Tibial artery (tissue), 4 donors: ENCODE measurements at regions not wholly inside any gene's neighbourhood (a gene's known extent, or its start where the extent isn't known, plus 50 kb on each side); places are given as distances from the start of the nearest gene placed in this dataset.

ENCODE experiments used
- DNase-seq, 2 donors: peaks; one replicate each; pipeline ENCODE4 v3.0.0-alpha.2; 2019
- H3K27ac ChIP-seq, 2 donors: fragments of 200-600 bp; sonication (generic) in 1 of 2; 1 replicate in 1 of 2; 2 replicates in 1 of 2; pipeline ENCODE4 v1.5.1; 2018 to 2019; ENCODE audit warnings: mild to moderate bottlenecking in 1 of 2
- H3K27me3 ChIP-seq, 2 donors: fragments of 200-600 bp; sonication (generic) in 1 of 2; one replicate each; pipeline versions ENCODE4 v1.5.1 to v1.6.0; 2016 to 2019
- H3K36me3 ChIP-seq, 3 donors: fragments of 200-600 bp; sonication (generic) in 2 of 3; one replicate each; pipeline ENCODE4 v1.5.1; 2016 to 2019; ENCODE audit warnings: mild to moderate bottlenecking in 2 of 3
- H3K4me1 ChIP-seq, 4 donors: fragments of 200-600 bp; sonication (generic) in 2 of 4; 1 replicate in 3 of 4; 2 replicates in 1 of 4; pipeline ENCODE4 v1.5.1; 2016 to 2019
- H3K4me3 ChIP-seq, 2 donors: fragments of 200-600 bp; sonication (generic) in 1 of 2; 1 replicate in 1 of 2; 2 replicates in 1 of 2; pipeline ENCODE4 v1.5.1; 2018 to 2019; ENCODE audit warnings: mild to moderate bottlenecking in 2 of 2
- H3K9me3 ChIP-seq, 3 donors: fragments of 200-600 bp; sonication (generic) in 1 of 3; one replicate each; pipeline ENCODE4 v1.5.1; 2016 to 2019
- CTCF ChIP-seq, 2 experiments: fragments of 200-600 bp in 1 of 2; fragments of 450-650 bp in 1 of 2; IDR thresholded peaks; one replicate each; pipeline ENCODE4 v1.5.1; 2017 to 2019; ENCODE audit warnings: antibody characterized with exemption in 2 of 2, mild to moderate bottlenecking in 1 of 2, moderate library complexity in 1 of 2
- intact Hi-C: fragments of 100-400 bp; cut with DNase I; formaldehyde crosslinking; loops from one replicate; pipeline ENCODE4 v1.15.0; 2023; ENCODE audit warnings: low total_unique reads

- Histone ChIP-seq H3K4me3 (no peak overlapping the region), H3K27ac (no peak overlapping the region), H3K36me3 (no peaks in the 10 kb centered on the region), H3K27me3 (no peaks in the 10 kb centered on the region), H3K4me1 (peaks cover 0 to 43% (median 18%) of the 10 kb centered on the region in 4 donors), H3K9me3 (no peaks in the 10 kb centered on the region)
- intact Hi-C loops = no loop called here
- TF ChIP-seq CTCF (IDR thresholded peaks at IDR 0.05) = no peak
- no peak for DNase-seq
Observed at GRCh38 chr7:46288010-46288409, 366.9 kb upstream of the IGFBP3 start.

- peaks cover 0 to 32% (median 10%) of the 10 kb centered on the region in 4 donors for H3K4me1 ChIP-seq
- H3K4me3 ChIP-seq = no peak overlapping the region
- intact Hi-C loops = no loop called here
- DNase-seq = no peak
- H3K27ac ChIP-seq = no peak overlapping the region
- H3K27me3 ChIP-seq = no peaks in the 10 kb centered on the region
- TF ChIP-seq CTCF (IDR thresholded peaks at IDR 0.05) = no peak
- no peaks in the 10 kb centered on the region for H3K36me3 ChIP-seq
- H3K9me3 ChIP-seq = no peaks in the 10 kb centered on the region
Observed at GRCh38 chr7:46286957-46287356, 365.9 kb upstream of the IGFBP3 start.

- Histone ChIP-seq H3K4me1 (peaks cover 0 to 27% (median 9%) of the 10 kb centered on the region in 4 donors), H3K9me3 (no peaks in the 10 kb centered on the region), H3K36me3 (no peaks in the 10 kb centered on the region), H3K27me3 (no peaks in the 10 kb centered on the region), H3K27ac (no peak overlapping the region), H3K4me3 (no peak overlapping the region)
- DNase-seq = no peak
- intact Hi-C loops = no loop called here
- no peak for TF ChIP-seq CTCF (IDR thresholded peaks at IDR 0.05)
Observed at GRCh38 chr7:46286356-46286755, 365.3 kb upstream of the IGFBP3 start.

GRCh38 chr7:46285878-46286277, 364.8 kb upstream of the IGFBP3 start:
- peaks cover 0 to 22% (median 5%) of the 10 kb centered on the region in 4 donors for H3K4me1 ChIP-seq
- no peaks in the 10 kb centered on the region for H3K9me3 ChIP-seq
- no peak overlapping the region for H3K4me3 ChIP-seq
- no peak overlapping the region for H3K27ac ChIP-seq
- TF ChIP-seq CTCF (IDR thresholded peaks at IDR 0.05) = no peak
- no peaks in the 10 kb centered on the region for H3K36me3 ChIP-seq
- no peak for DNase-seq
- intact Hi-C loops = no loop called here
- H3K27me3 ChIP-seq = no peaks in the 10 kb centered on the region

GRCh38 chr7:46283852-46284251, 362.8 kb upstream of the IGFBP3 start:
- TF ChIP-seq CTCF (IDR thresholded peaks at IDR 0.05) = no peak

GRCh38 chr7:46282155-46282554, 361.1 kb upstream of the IGFBP3 start:
- H3K4me1 ChIP-seq = no peaks in the 10 kb centered on the region
- DNase-seq = no peak
- H3K27me3 ChIP-seq = no peaks in the 10 kb centered on the region
- no peak overlapping the region for H3K27ac ChIP-seq
- TF ChIP-seq CTCF (IDR thresholded peaks at IDR 0.05) = no peak
- H3K4me3 ChIP-seq = no peak overlapping the region
- H3K36me3 ChIP-seq = no peaks in the 10 kb centered on the region
- H3K9me3 ChIP-seq = no peaks in the 10 kb centered on the region
- intact Hi-C loops = no loop called here

More at GRCh38 chr7:46283852-46284251, 362.8 kb upstream of the IGFBP3 start:
- Histone ChIP-seq H3K4me1 (peaks cover 0 to 5% (median 0%) of the 10 kb centered on the region in 4 donors), H3K27ac (no peak overlapping the region), H3K4me3 (no peak overlapping the region), H3K27me3 (no peaks in the 10 kb centered on the region), H3K9me3 (no peaks in the 10 kb centered on the region), H3K36me3 (no peaks in the 10 kb centered on the region)
- intact Hi-C loops = no loop called here
- no peak for DNase-seq
